HG02623 (cell line): ENCODE measurements at regions not wholly inside any gene's neighbourhood (a gene's known extent, or its start where the extent isn't known, plus 50 kb on each side); places are given as distances from the start of the nearest gene placed in this dataset.

Source experiments
- ATAC-seq: cut with Tn5 transposase; IDR thresholded peaks from one replicate; pipeline ENCODE4 v1.9.1; 2021; ENCODE audit warnings: moderate library complexity; ENCODE audit not compliant: unreplicated experiment

- ATAC-seq = no peak
Measured at GRCh38 chr18:78627551-78628346, 351.9 kb upstream of the SALL3 start.

DNA sequence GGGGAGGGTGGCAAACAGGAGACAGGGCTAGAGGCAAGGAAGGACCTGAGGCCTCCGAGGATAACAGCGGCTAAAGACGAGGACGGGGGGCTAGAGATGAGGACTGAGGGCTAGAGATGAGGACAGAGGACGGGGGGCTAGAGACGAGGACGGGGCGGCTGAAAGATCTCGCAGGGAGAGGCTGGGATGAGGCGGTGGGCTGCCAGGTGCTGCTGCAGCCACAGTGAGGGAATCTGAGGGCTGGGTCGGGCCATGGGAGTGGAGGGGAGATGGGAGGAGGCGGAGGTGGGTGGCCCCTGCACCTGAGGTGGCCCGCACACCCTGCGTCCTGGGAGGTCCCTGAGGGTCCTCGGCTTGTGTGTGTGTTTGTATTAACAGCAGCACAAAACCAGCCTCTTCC lies 350.2 kb upstream of the SALL3 start:
- ATAC-seq = no peak

DNA sequence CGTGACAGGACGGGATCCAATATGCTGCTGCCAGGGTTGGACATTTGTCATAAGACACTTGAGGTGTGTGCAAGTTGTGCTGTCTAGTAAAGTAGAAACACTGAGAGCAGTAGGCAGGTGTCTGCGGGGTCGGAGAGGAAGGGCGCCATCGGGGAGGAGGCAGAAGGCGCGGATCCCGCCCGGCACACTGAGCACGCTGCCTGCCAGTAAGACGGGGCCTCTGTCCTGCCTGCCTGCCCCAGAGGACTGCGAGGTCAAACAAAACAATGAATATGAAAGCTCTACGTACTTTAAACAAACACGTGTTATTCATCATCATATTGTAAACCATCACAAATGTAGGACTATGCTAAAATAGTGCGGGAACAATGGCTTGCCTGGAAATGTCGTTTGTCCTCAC lies 349.3 kb upstream of the SALL3 start:
- ATAC-seq = no peak

DNA sequence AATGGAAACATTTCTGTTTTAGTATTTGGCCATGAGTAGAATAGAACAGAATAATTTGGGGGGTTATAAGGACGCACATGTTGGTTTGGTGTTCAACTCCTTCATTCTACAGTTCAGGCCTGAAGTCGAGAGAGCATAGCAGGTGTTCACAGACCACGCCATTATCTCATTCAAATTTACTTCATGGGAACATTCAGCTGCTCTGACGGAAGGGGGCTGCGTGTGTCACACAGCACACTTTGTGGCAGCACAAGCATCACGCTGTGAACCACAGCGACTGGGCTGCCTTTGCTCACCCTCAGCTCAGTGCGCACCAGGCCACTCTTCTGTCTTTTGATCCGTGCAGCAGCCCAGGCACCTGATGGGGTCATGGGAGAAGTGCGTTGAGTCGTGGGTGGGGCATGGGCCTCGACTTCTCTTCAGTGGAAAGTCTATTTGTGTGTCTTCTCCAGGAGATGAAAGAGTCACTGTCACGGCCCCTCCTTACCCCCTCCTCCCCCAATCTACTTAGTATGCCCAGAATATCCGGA lies 348.6 kb upstream of the SALL3 start:
- ATAC-seq = no peak

- ATAC-seq = no peak
Measured at GRCh38 chr18:78632111-78632541, 347.5 kb upstream of the SALL3 start.

DNA sequence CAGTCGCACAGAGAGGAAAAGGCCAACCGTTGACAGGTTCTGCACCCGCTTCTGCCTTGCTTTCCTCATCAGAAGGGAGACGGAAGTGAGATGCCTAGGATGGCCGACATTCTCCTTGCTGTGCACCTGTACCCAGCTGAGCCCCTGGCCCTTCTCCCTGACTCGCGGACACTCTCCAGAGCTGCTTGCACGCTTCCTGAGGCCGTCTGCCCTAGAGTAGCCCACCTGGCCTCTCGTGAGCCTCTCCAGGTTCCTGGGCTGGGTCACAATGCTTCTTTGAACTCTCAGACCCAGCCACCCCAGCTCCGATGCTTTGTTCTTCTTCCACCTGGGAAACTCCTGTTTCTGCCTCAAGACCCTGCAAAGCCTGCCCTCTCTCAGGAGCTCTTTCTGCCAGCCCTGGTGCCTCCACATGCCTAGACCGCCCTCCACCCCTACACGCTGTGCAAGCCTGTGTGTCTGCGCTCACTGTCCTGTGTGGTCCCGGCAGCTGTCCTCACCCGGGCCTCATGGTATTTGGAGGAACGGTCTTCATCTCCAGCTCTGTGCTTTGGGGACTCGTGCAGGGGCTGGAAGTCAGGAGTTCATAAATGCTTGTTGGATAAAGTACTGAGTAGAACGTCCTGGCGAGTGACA lies 345.4 kb upstream of the SALL3 start:
- no peak for ATAC-seq

DNA sequence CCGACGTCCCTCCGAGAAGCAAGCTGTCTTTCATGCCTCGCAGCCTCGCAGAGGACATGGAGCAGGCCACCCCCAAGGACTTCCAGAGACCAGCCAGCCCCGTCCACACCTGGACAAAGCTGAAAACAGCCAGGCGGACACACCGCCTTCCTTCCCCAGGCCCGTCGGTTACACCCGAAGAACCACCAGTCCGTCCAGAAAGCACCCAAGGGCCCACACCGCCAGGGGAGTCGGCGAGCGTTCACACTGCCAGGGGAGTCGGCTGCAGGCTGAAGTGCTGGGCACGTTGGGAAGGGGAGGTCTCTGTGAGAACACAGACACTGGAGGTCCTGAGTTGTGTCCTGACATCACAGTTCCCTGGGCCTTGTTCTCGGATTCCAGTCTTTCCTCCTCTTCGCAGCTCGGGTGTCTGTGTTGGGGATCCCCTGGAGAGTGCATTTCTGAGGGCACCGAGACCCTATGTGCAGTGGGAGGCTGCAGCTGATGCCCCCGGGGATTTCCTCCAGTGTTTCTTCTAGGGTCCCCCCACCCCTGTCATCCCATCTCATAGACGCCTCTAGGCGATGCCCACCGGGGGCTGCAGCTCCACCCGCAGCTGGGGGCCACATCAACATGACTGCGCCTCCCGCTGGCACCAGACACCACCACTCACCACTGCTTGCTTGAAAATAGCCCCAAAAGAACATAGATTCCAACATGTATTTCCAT lies 344.4 kb upstream of the SALL3 start:
- ATAC-seq = no peak

- no peak for ATAC-seq
Measured at GRCh38 chr18:78636260-78636659, 343.4 kb upstream of the SALL3 start.

- ATAC-seq = no peak
Measured at GRCh38 chr18:78637442-78638402, 341.9 kb upstream of the SALL3 start.

DNA sequence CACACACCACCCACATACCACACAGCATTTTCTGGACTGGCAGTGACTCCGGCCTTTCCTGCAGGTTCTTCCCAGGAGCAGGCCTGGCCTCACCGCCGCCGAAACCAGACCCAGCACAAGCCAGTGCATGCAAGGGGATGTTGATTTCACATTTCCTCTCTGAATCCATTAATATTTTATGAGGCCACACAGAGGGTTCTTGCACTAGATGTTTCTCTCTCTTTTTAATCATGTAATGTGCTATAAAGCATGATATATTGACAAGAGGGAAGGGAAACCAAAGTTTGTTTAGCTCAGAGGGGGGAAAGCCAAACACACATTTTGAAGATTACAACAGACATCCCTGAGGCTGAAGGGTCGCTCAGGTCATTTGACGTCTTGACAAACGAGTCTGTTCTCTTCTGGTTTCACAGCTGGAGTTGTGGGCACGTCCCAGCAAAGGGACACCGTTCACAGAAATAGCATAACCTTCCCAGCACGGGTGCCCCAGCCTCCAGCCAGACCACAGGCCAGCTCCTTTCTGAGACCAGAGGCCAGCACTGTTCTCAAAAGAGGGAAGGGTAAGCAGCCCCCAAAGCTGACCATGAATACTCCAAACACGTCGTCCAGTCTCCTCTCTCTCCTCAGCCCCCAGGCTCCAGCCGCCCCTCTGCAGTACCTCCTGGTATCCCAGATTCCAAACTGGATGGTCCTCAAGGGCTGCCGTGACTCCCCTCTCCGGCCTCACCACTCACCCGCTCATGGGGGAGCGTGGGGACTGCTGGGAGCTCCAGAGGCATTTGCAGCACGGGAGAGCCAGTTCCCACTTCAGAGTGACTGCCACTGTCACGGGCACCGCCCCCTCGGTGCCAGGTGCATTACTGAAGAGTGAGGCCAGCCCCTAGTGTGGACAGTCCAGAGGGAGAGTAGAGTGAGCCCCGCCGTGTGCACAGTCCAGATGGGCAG lies 340.3 kb upstream of the SALL3 start:
- no peak for ATAC-seq

- ATAC-seq = no peak
Measured at GRCh38 chr18:78640246-78640995, 339.2 kb upstream of the SALL3 start.

- no peak for ATAC-seq
Measured at GRCh38 chr18:78641689-78642231, 337.9 kb upstream of the SALL3 start.

DNA sequence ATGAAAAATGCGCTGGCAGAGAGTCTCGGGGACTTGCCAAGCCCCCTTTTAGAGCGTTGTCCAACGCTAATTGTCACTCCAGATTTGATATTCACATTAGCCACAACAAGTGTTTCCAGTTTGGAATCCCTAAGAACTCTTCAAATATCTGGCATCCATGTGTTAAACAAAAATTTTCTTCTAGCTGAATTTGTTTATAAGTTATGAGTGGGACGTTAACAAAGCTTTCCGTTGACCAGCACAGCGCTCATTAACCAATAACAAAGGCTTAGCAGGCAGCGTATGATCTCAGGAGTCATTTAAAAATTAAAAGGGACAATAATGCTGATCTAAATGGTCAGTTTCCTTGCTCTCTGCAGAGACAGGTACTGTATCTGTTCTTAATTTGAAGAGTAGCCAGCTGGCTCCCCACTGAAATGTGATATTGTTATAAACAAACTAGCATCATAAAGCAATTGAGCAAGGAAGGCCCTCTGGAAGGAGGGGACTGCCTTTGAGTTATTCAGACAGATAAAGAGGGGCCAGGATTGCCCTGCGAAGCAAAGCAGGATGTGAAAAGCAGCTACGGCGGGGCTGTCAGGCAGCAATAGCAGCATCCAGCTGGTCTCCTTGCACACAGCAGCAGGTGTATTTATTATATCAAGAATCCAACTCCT lies 337.2 kb upstream of the SALL3 start:
- no peak for ATAC-seq

DNA sequence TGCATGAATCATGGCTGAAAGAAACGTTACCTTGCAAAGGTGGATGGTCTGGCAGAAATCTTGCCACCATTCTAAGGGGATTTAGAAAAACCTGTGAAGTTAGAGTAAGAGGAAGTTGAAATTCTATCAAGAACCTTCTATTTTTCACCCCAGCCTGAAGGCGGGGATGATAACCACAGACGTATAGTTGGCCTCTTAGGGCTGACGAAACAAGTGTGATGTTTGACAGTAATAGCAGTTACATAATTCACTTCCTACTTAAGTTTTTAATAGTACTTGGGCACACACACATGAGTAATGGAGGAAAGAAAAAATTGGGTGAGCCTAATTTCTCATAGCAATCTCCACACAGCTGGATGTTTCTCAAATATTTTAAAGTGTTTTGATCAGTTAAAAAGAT lies 336.6 kb upstream of the SALL3 start:
- ATAC-seq = no peak

DNA sequence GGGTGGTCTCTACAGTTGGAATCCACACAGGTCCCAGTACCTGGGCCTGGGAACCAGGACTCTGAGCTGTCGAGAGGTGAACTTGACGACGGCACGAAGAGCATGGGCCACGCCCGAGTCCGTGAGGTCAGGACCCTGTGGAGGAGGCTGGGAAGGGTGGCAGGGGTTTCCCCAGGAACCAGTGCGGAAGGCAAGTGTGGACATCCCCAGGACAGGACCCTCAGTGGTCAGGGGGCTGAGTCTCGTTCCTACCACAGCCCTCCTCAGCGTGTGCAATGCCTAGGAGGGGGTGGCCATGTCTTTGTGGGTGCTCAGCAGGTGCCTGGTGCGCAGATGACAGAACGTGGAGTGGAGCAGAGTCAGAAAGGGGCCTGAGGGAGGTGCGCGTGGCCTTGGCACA lies 335.6 kb upstream of the SALL3 start:
- ATAC-seq = no peak

- ATAC-seq = no peak
Measured at GRCh38 chr18:78645216-78645615, 334.4 kb upstream of the SALL3 start.

- ATAC-seq = no peak
Measured at GRCh38 chr18:78647018-78647417, 332.6 kb upstream of the SALL3 start.

DNA sequence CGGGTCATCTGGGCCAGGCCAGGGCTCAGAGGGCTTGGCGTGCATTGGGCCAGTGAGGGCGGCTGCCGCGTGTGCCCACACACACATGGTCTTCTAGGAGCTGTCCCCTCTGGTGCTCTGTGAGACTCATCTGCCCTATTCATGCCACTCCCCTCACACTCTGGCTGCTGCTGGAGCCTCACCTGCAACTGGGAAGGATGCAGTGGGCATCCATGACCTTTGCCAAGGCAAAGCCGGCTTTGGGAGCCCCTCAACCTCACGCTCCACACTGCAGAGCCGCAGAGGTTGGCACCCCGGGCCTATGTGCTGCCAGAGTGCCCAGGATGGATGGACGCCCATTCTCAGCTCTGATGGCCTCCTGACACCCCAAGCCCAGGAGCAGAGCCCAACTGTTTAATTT lies 330.2 kb upstream of the SALL3 start:
- no peak for ATAC-seq
